ENCODE measurements at regions not wholly inside any gene's neighbourhood (a gene's known extent, or its start where the extent isn't known, plus 50 kb on each side); places are given as distances from the start of the nearest gene placed in this dataset.

DNA sequence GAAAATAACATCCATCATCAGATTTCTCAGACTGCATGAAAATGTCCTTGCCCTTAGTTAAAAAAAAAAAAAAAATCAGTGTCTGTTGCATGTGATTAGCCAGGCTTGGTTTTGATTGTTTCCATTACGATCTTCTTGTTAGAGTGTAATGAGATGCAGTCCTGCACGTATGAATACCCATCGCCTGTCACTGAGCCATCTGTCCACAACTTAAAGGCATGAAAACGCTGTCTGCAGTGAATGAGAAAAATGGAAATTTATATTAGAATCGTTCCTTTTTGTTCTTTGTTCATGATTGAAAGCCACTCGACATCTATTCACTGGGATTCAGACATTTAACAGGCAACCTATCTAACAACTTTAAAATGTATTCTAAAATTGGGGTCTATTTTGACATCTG, 521.7 kb upstream of the SPHKAP start:
- TF ChIP-seq, protein P1, sequence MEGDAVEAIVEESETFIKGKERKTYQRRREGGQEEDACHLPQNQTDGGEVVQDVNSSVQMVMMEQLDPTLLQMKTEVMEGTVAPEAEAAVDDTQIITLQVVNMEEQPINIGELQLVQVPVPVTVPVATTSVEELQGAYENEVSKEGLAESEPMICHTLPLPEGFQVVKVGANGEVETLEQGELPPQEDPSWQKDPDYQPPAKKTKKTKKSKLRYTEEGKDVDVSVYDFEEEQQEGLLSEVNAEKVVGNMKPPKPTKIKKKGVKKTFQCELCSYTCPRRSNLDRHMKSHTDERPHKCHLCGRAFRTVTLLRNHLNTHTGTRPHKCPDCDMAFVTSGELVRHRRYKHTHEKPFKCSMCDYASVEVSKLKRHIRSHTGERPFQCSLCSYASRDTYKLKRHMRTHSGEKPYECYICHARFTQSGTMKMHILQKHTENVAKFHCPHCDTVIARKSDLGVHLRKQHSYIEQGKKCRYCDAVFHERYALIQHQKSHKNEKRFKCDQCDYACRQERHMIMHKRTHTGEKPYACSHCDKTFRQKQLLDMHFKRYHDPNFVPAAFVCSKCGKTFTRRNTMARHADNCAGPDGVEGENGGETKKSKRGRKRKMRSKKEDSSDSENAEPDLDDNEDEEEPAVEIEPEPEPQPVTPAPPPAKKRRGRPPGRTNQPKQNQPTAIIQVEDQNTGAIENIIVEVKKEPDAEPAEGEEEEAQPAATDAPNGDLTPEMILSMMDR (IDR thresholded peaks at IDR 0.05): no peak
- no peak for TF ChIP-seq POLR2A (IDR thresholded peaks at IDR 0.05)

Data from right lobe of liver (tissue), 4 donors.